ENCODE measurements at regions not wholly inside any gene's neighbourhood (a gene's known extent, or its start where the extent isn't known, plus 50 kb on each side); places are given as distances from the start of the nearest gene placed in this dataset.
A peak's percentile ranks its signal among the peaks of the same experiment; 100 is the strongest.

DNA sequence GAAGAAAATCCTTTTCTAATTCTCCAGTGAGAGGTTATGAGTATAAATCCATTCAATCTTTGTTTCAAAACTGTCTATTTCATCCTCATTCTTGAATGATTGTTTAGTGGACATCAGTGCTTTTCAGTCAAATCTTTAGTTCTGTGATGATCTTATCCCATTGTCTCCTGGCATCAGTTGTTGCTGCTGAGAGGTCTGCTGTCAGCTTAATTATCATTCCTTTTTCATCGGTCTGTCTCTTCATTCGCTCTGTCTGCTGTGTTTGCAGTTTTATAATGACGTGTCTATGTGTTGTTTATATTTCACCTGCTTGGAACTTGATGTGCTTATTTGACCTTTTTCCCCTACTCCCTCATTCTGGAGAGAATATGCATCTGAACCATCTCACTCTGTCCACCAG is 69.2 kb upstream of the GLI2 start:
- DNase-seq: no peak
- Histone ChIP-seq H3K9me3 (no peaks in the 10 kb centered on the region), H3K36me3 (no peaks in the 10 kb centered on the region), H3K4me1 (peaks cover 25% of the 10 kb centered on the region in 2 donors), H3K27ac (no peak overlapping the region), H3K4me3 (replicated peaks in 1 of 3) (no peak overlapping the region), H3K27me3 (no peaks in the 10 kb centered on the region)
- 59 to 77% methylated on average over 3 of the region's 3 CpGs for WGBS, 2 donors
- TF ChIP-seq POLR2A (IDR thresholded peaks at IDR 0.05): no peak
- TF ChIP-seq, protein P1, sequence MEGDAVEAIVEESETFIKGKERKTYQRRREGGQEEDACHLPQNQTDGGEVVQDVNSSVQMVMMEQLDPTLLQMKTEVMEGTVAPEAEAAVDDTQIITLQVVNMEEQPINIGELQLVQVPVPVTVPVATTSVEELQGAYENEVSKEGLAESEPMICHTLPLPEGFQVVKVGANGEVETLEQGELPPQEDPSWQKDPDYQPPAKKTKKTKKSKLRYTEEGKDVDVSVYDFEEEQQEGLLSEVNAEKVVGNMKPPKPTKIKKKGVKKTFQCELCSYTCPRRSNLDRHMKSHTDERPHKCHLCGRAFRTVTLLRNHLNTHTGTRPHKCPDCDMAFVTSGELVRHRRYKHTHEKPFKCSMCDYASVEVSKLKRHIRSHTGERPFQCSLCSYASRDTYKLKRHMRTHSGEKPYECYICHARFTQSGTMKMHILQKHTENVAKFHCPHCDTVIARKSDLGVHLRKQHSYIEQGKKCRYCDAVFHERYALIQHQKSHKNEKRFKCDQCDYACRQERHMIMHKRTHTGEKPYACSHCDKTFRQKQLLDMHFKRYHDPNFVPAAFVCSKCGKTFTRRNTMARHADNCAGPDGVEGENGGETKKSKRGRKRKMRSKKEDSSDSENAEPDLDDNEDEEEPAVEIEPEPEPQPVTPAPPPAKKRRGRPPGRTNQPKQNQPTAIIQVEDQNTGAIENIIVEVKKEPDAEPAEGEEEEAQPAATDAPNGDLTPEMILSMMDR (IDR thresholded peaks at IDR 0.05): no peak
- intact Hi-C loops (cut with DNase I): no loop called here

DNA sequence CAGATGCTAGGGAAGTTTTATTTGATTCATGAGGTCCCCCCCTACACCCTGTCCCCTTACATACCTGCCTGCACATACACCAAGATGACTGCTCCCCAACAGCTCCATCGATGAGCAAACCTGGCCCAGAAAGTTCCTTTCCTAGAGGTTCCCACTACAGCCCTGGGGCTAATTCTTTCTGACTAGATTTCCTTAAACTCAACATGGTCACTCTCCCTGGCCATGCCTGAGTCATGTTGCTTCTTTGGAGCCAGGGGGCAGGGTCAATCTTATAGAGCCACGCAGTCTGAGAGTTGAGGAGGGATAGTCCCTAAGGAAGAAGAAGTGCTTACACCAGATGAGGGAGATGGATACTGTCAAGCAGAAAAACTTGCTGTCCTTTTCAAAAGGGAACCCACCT is 67.7 kb upstream of the GLI2 start:
- H3K4me1 ChIP-seq: peaks cover 30 to 35% of the 10 kb centered on the region in 2 donors
- no peaks in the 10 kb centered on the region for H3K36me3 ChIP-seq
- no peak for DNase-seq
- H3K9me3 ChIP-seq: no peaks in the 10 kb centered on the region
- no peak overlapping the region for H3K4me3 ChIP-seq (replicated peaks in 1 of 3)
- H3K27me3 ChIP-seq: no peaks in the 10 kb centered on the region
- intact Hi-C loops (cut with DNase I): no loop called here
- H3K27ac ChIP-seq: no peak overlapping the region
- 94% methylated on average over 2 of the region's 2 CpGs for WGBS, 2 donors
- no peak for TF ChIP-seq POLR2A (IDR thresholded peaks at IDR 0.05)
- TF ChIP-seq, protein P1 (IDR thresholded peaks at IDR 0.05): no peak

DNA sequence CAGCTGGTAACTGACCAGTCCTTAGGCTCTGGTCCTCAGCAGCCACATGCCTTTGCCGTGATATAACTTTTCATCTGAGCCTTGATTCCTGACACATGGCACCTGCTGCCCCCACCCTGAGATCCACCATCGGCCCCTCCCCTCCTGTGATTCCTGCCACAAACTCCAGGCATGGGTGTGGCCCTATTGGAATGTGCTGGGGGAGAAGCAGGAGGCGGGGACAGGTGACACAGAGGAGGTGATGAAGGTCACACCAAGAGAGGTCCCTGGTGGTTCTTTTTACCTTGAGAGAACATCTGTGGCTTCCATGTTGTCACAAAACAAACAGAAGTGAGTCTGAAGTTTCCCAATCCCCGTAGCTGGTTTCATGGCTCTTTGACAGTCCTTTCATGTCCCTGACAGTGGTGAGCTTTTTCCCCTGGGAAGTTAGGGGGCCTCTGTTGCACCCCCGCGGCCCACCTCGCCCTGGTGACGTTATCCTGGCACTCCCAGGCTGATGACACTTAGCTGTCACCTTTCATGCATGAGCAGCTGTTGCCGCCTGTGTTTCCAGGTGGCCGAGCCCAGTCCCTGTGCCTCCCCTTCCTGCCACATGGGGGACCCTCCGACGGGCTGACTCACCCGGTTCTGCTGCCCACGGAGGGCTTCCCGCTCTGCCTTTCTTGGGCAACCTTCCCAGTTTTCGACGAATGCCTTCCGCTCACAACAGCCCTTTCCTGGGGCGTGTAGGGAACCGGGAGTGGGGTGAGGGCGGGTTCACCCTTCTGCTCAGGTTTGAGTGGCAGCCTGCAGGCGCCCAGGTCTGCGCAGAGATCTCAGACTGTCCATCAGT is 66.3 kb upstream of the GLI2 start:
- WGBS, 2 donors: 16 to 19% methylated on average over 17 to 23 of the region's 23 CpGs
- Histone ChIP-seq H3K27me3 (no peaks in the 10 kb centered on the region), H3K4me3 (replicated peaks in 1 of 3) (no peak overlapping the region), H3K4me1 (peaks cover 30 to 35% of the 10 kb centered on the region in 2 donors), H3K36me3 (no peaks in the 10 kb centered on the region), H3K9me3 (no peaks in the 10 kb centered on the region), H3K27ac (peak overlapping the region; percentile 49 to 77 (median 67))
- TF ChIP-seq POLR2A (IDR thresholded peaks at IDR 0.05): peak in 1 of 2 donors; percentile 15
- TF ChIP-seq, protein P1 (IDR thresholded peaks at IDR 0.05): peak in 5 of 6 experiments; percentile 25 to 62 (median 48)
- intact Hi-C loops (cut with DNase I): no loop called here
- peak; percentile 89 for DNase-seq

DNA sequence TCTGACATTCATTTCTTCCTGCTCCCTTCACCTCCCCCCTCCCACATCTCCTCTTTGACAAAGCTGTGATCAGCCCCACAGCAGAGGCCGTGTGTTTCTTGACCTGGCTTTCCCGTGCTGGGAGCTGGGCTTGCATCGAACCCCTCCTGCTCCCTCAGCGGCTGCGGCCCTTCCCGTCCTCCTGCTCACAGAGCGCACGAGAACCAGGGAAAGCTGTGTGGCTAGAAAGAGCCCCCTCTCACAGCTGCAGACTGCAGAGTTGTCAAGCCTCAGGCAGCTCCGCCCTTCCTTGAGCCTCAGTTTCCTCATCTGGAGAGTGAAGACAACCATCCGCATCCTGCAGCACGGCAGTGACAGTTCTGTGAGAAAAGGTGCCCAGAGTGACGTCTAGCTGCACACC is 65.7 kb upstream of the GLI2 start:
- no peaks in the 10 kb centered on the region for H3K9me3 ChIP-seq
- 57 to 64% methylated on average over 11 to 12 of the region's 12 CpGs for WGBS, 2 donors
- intact Hi-C loops (cut with DNase I): loop anchor here (10.0 kb wide), 1 partner anchor 145 kb away; no protein-coding TSS in a partner anchor
- H3K27ac ChIP-seq: peak overlapping the region; percentile 49 to 77 (median 67)
- no peak for DNase-seq
- H3K36me3 ChIP-seq: no peaks in the 10 kb centered on the region
- TF ChIP-seq POLR2A (IDR thresholded peaks at IDR 0.05): no peak
- TF ChIP-seq, protein P1 (IDR thresholded peaks at IDR 0.05): no peak
- no peaks in the 10 kb centered on the region for H3K27me3 ChIP-seq
- no peak overlapping the region for H3K4me3 ChIP-seq (replicated peaks in 1 of 3)
- peaks cover 30 to 35% of the 10 kb centered on the region in 2 donors for H3K4me1 ChIP-seq

DNA sequence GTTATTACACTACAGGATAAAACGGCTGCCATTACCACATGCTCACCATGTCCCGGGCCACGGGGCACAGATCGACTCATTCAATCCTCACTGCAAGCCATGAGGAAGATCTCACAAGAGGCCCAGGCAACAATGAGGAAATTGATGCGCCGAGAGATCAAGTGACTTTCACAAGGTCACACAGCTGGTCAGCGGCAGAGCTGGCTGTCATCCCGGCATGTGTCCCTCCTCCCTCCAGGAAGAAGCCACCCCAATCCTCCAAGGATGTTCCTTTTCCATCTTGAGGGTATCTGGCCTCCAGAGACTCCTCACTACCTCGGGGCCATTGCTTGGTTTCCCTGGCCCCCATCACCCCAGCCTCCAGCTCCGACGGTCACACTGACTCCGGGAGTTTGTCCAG is 65.3 kb upstream of the GLI2 start:
- no peaks in the 10 kb centered on the region for H3K9me3 ChIP-seq
- no peaks in the 10 kb centered on the region for H3K27me3 ChIP-seq
- WGBS, 2 donors: 58 to 87% methylated on average over 11 to 12 of the region's 12 CpGs
- no peak for DNase-seq
- intact Hi-C loops (cut with DNase I): loop anchor here (10.0 kb wide), 1 partner anchor 146 kb away; no protein-coding TSS in a partner anchor
- H3K4me3 ChIP-seq (replicated peaks in 1 of 3): no peak overlapping the region
- no peaks in the 10 kb centered on the region for H3K36me3 ChIP-seq
- H3K27ac ChIP-seq: peak overlapping the region in 2 of 3 donors; percentile 67 to 77
- TF ChIP-seq, protein P1 (IDR thresholded peaks at IDR 0.05): no peak
- TF ChIP-seq POLR2A (IDR thresholded peaks at IDR 0.05): no peak
- H3K4me1 ChIP-seq: peaks cover 33 to 37% of the 10 kb centered on the region in 2 donors
